HEK293 (cell line): ENCODE measurements at regions not wholly inside any gene's neighbourhood (a gene's known extent, or its start where the extent isn't known, plus 50 kb on each side); places are given as distances from the start of the nearest gene placed in this dataset.

Experiments
- CTCF ChIA-PET: fragments of 350-600 bp; formaldehyde crosslinking; extraction: SDS; loops from one replicate; lab custom pipeline; 2021; ENCODE audit warnings: antibody characterized with exemption; lab: Yijun Ruan, JAX
- POLR2A ChIA-PET: fragments of 300-600 bp; formaldehyde crosslinking; extraction: SDS; loops from one replicate; lab custom pipeline; 2020; ENCODE audit warnings: antibody characterized with exemption, inconsistent platforms; lab: Yijun Ruan, JAX
- H3K27ac ChIP-seq: fragments of 200-500 bp; sonication (Bioruptor generic); 2 replicates; pipeline ENCODE4 v1.5.1; 2014; ENCODE audit warnings: low read depth, low read length, control low read depth, inconsistent platforms; ENCODE audit errors: extremely low read depth
- H3K36me3 ChIP-seq, 2 experiments: fragments of 200-500 bp in 1 of 2; sonication (Bioruptor generic) in 1 of 2; 1 replicate in 1 of 2; 2 replicates in 1 of 2; pipeline ENCODE4 v1.5.1; 2014 to 2017; ENCODE audit warnings: inconsistent platforms in 2 of 2, low read length in 2 of 2; ENCODE audit not compliant: control insufficient read depth in 2 of 2, insufficient read depth in 1 of 2
- H3K4me1 ChIP-seq: fragments of 200-500 bp; sonication (Bioruptor generic); 2 replicates; pipeline ENCODE4 v1.5.1; 2014; ENCODE audit warnings: mild to moderate bottlenecking, low read length, inconsistent platforms; ENCODE audit not compliant: control insufficient read depth, insufficient read depth
- H3K4me3 ChIP-seq: 2 replicates; pipeline ENCODE4 v1.5.1; 2011; ENCODE audit warnings: low read depth, mild to moderate bottlenecking, control low read depth, low read length, moderate library complexity
- H3K9me3 ChIP-seq: fragments of 200-500 bp; sonication (Bioruptor generic); 2 replicates; pipeline ENCODE4 v1.5.1; 2014; ENCODE audit warnings: low read depth, low read length, inconsistent platforms; ENCODE audit not compliant: control insufficient read depth, insufficient read depth
- RBAK ChIP-seq: fragments of 450-650 bp; formaldehyde crosslinking; IDR thresholded peaks from 2 replicates; pipeline ENCODE4 v1.5.1; 2016; ENCODE audit warnings: missing biosample characterization, missing genetic modification characterization
- SCRT2 ChIP-seq: fragments of 450-650 bp; formaldehyde crosslinking; IDR thresholded peaks from 2 replicates; pipeline ENCODE4 v1.5.1; 2016; ENCODE audit warnings: missing biosample characterization, missing genetic modification characterization
- SETDB1 ChIP-seq: IDR thresholded peaks from one replicate; pipeline ENCODE4 v1.6.1; 2017; ENCODE audit warnings: mild to moderate bottlenecking, low read length, moderate library complexity, mixed read lengths; ENCODE audit not compliant: insufficient read length
- WT1 ChIP-seq: fragments of 450-650 bp; formaldehyde crosslinking; IDR thresholded peaks from 2 replicates; pipeline ENCODE4 v1.5.1; 2016; ENCODE audit warnings: missing biosample characterization, missing genetic modification characterization
- ZBTB1 ChIP-seq: fragments of 450-650 bp; formaldehyde crosslinking; IDR thresholded peaks from 2 replicates; pipeline ENCODE4 v1.5.1; 2016; ENCODE audit warnings: missing biosample characterization, missing genetic modification characterization
- ZNF121 ChIP-seq: fragments of 450-650 bp; formaldehyde crosslinking; IDR thresholded peaks from 2 replicates; pipeline ENCODE4 v1.5.1; 2016; ENCODE audit warnings: missing biosample characterization, missing genetic modification characterization
- ZNF133 ChIP-seq: fragments of 450-650 bp; formaldehyde crosslinking; IDR thresholded peaks from 2 replicates; pipeline ENCODE4 v1.5.1; 2016; ENCODE audit warnings: missing biosample characterization, missing genetic modification characterization
- ZNF175 ChIP-seq: fragments of 450-650 bp; formaldehyde crosslinking; IDR thresholded peaks from 2 replicates; pipeline ENCODE4 v1.5.1; 2016; ENCODE audit warnings: missing biosample characterization, missing genetic modification characterization
- ZNF19 ChIP-seq: fragments of 450-650 bp; formaldehyde crosslinking; IDR thresholded peaks from 2 replicates; pipeline ENCODE4; 2016; ENCODE audit warnings: missing biosample characterization, missing genetic modification characterization, low read depth
- ZNF211 ChIP-seq: fragments of 450-650 bp; formaldehyde crosslinking; IDR thresholded peaks from 2 replicates; pipeline ENCODE4 v1.5.1; 2016; ENCODE audit warnings: low read depth, missing biosample characterization, missing genetic modification characterization
- ZNF274 ChIP-seq, 2 experiments: fragments of 200-500 bp in 1 of 2; fragments of 450-650 bp in 1 of 2; sonication (Bioruptor generic) in 1 of 2; formaldehyde crosslinking in 1 of 2; IDR thresholded peaks; 2 replicates each; pipeline versions ENCODE4 v1.5.1 to v1.6.1; 2014 to 2016; ENCODE audit warnings: borderline replicate concordance in 1 of 2, inconsistent platforms in 1 of 2, low read length in 1 of 2, missing biosample characterization in 1 of 2, missing genetic modification characterization in 1 of 2
- ZNF394 ChIP-seq: fragments of 450-650 bp; formaldehyde crosslinking; IDR thresholded peaks from 2 replicates; pipeline ENCODE4 v1.5.1; 2016; ENCODE audit warnings: missing biosample characterization, missing genetic modification characterization, mild to moderate bottlenecking, moderate library complexity, borderline replicate concordance
- ZNF404 ChIP-seq: fragments of 450-650 bp; formaldehyde crosslinking; IDR thresholded peaks from 2 replicates; pipeline ENCODE4 v1.5.1; 2017; ENCODE audit warnings: missing biosample characterization, missing genetic modification characterization
- ZNF433 ChIP-seq: fragments of 450-650 bp; formaldehyde crosslinking; IDR thresholded peaks from 2 replicates; pipeline ENCODE4 v1.5.1; 2016; ENCODE audit warnings: missing biosample characterization, missing genetic modification characterization, low read depth
- ZNF544 ChIP-seq: fragments of 450-650 bp; formaldehyde crosslinking; IDR thresholded peaks from 2 replicates; pipeline ENCODE4 v1.5.0; 2017; ENCODE audit warnings: missing biosample characterization, missing genetic modification characterization
- ZNF548 ChIP-seq: fragments of 450-650 bp; formaldehyde crosslinking; IDR thresholded peaks from 2 replicates; pipeline ENCODE4 v1.5.1; 2016; ENCODE audit warnings: missing biosample characterization, missing genetic modification characterization
- ZNF560 ChIP-seq: fragments of 450-650 bp; formaldehyde crosslinking; IDR thresholded peaks from 2 replicates; pipeline ENCODE4 v1.5.1; 2017; ENCODE audit warnings: missing biosample characterization, missing genetic modification characterization, borderline replicate concordance
- ZNF561 ChIP-seq: fragments of 450-650 bp; IDR thresholded peaks from 2 replicates; pipeline ENCODE4 v1.5.1; 2018; ENCODE audit warnings: missing biosample characterization, missing genetic modification characterization, borderline replicate concordance
- ZNF610 ChIP-seq: fragments of 450-650 bp; formaldehyde crosslinking; IDR thresholded peaks from 2 replicates; pipeline ENCODE4 v1.5.1; 2016; ENCODE audit warnings: missing biosample characterization, missing genetic modification characterization, borderline replicate concordance
- ZNF701 ChIP-seq: fragments of 450-650 bp; formaldehyde crosslinking; IDR thresholded peaks from 2 replicates; pipeline ENCODE4 v1.5.1; 2016; ENCODE audit warnings: missing biosample characterization, missing genetic modification characterization
- ZNF830 ChIP-seq: fragments of 450-650 bp; IDR thresholded peaks from 2 replicates; pipeline ENCODE4 v1.5.0; 2018; ENCODE audit warnings: missing biosample characterization, missing genetic modification characterization, low read depth, mild to moderate bottlenecking, moderate library complexity
- TF ChIP-seq, protein P1 (sequence below): fragments of 450-650 bp; formaldehyde crosslinking; IDR thresholded peaks from 2 replicates; pipeline ENCODE4 v1.5.1; 2016; ENCODE audit warnings: missing biosample characterization, missing genetic modification characterization
- TF ChIP-seq, protein P2 (sequence below): IDR thresholded peaks from 2 replicates; pipeline ENCODE4 v1.6.1; 2011; ENCODE audit warnings: mild to moderate bottlenecking, low read depth, low read length, borderline replicate concordance
- TF ChIP-seq, protein P3 (sequence below): fragments of 450-650 bp; formaldehyde crosslinking; IDR thresholded peaks from 2 replicates; pipeline ENCODE4 v1.5.1; 2016; ENCODE audit warnings: missing biosample characterization, missing genetic modification characterization
- TF ChIP-seq, protein P4 (sequence below): fragments of 450-650 bp; formaldehyde crosslinking; IDR thresholded peaks from 2 replicates; pipeline ENCODE4 v1.5.1; 2016; ENCODE audit warnings: missing biosample characterization, missing genetic modification characterization
- TF ChIP-seq, protein P5 (sequence below): fragments of 450-650 bp; formaldehyde crosslinking; IDR thresholded peaks from 2 replicates; pipeline ENCODE4 v1.5.1; 2017; ENCODE audit warnings: missing biosample characterization, mild to moderate bottlenecking, missing genetic modification characterization, moderate library complexity

DNA sequence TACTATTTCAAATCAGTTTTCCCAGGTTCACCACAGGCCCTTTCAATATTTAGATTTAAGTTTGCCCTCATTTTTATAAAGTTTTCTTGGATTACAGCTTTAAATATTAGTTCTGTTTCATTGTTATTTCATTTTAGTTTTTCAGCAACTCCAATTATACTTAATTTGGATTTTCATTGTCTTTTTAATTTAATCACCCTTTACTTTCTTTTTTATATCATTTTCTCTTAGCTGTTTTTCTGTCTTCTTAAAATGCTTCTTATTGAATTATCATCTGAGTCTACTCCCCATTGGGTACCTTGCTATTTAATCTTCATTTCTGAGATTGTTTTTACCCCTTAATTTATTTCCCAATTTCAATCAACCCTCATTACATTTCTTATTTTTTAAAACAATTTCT lies 160.4 kb downstream of the PAPSS1 start:
- ChIA-PET CTCF (interaction anchor here (0.6 kb wide), 1 partner anchor 119 kb away, joined by 6 read pairs; no protein-coding TSS in a partner anchor), POLR2A (no interaction called here)
- no peaks in the 10 kb centered on the region for H3K4me1 ChIP-seq
- H3K36me3 ChIP-seq: no peaks in the 10 kb centered on the region
- H3K27ac ChIP-seq: no peak overlapping the region
- no peak overlapping the region for H3K4me3 ChIP-seq
- no peak for TF ChIP-seq ZNF121 (tag by site-specific recombination)
- TF ChIP-seq, protein P1, sequence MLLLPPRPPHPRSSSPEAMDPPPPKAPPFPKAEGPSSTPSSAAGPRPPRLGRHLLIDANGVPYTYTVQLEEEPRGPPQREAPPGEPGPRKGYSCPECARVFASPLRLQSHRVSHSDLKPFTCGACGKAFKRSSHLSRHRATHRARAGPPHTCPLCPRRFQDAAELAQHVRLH: no peak
- TF ChIP-seq ZNF133 (tag by site-specific recombination): peak; percentile 95
- peak; percentile 56 for TF ChIP-seq SETDB1
- TF ChIP-seq, all 188 proteins: peak for 2
- H3K9me3 ChIP-seq: no peaks in the 10 kb centered on the region

DNA sequence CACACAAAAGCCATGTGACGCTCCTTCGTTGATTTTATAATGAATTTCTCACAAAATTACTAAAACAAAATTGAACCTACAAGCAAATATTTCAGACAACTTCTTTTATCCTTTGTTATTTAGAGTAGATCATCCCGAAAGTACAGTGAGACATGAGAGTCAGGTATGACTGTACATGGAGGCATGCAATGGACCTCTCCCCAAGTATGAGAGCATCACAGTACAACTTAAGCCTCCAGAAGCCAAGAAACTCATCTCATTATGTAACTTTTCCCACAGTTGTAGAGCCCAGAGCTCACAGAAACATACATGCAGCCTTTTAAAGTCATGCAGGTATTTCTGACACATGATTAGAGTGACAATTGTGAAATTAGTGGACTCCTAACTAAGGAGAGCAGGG lies 167.7 kb downstream of the PAPSS1 start:
- Histone ChIP-seq H3K27ac (no peak overlapping the region), H3K4me1 (no peaks in the 10 kb centered on the region), H3K4me3 (no peak overlapping the region), H3K36me3 (no peaks in the 10 kb centered on the region), H3K9me3 (no peaks in the 10 kb centered on the region)
- TF ChIP-seq ZNF701 (tag by site-specific recombination) (no peak), SCRT2 (tag by site-specific recombination) (no peak), ZNF274 (IDR thresholded peaks at IDR 0.05; ENCODE audit: low read length) (no peak), ZNF274 (tag by site-specific recombination; IDR thresholded peaks at IDR 0.05; ENCODE audit: borderline replicate concordance) (no peak), ZNF19 (no peak), ZNF548 (tag by site-specific recombination) (no peak), ZNF211 (tag by site-specific recombination) (no peak), ZNF561 (no peak), ZNF560 (tag by site-specific recombination) (no peak), ZNF544 (tag by site-specific recombination) (no peak), ZNF394 (no peak), ZNF610 (no peak), ZBTB1 (tag by site-specific recombination) (no peak)
- ChIA-PET POLR2A (no interaction called here), CTCF (no interaction called here)

DNA sequence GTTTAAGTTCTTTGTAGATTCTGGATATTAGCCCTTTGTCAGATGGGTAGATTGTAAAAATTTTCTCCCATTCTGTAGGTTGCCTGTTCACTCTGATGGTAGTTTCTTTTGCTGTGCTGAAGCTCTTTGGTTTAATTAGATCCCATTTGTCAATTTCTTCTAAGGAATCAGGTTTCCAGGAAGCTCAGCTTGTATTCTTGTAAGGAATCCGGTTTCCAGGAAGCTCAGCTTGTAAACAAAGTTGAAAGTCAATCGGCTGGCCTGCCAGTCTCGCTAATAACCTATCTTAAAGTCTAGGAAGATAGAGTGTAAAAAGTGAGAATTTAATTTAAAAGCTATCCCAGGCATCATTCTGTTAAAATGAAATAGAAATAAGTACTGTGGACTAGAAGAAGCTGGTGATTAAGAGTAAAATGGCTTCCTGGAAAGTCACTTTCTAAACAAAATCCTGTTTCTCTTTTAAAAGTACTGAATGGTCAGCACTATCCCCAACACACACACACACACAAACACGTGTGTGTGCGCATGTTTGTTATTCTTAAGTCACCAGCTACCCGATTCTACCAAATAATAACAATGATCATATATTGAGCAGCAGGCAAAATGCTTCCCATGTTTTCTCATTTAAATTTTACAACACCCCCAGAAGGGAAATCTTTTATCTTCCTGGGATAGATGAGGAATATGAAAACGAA lies 171.7 kb downstream of the PAPSS1 start:
- POLR2A ChIA-PET: no interaction called here
- H3K4me1 ChIP-seq: no peaks in the 10 kb centered on the region
- no peaks in the 10 kb centered on the region for H3K9me3 ChIP-seq
- H3K27ac ChIP-seq: no peak overlapping the region
- H3K36me3 ChIP-seq: no peaks in the 10 kb centered on the region
- H3K4me3 ChIP-seq: no peak overlapping the region
- CTCF ChIA-PET: interaction anchor here (0.7 kb wide), 1 partner anchor 31 kb away, joined by 3 read pairs; no protein-coding TSS in a partner anchor
- TF ChIP-seq ZNF433 (tag by site-specific recombination) (no peak), ZNF175 (no peak), WT1 (tag by site-specific recombination) (no peak), ZNF830 (tag by site-specific recombination) (no peak), RBAK (tag by site-specific recombination) (no peak), ZNF404 (tag by site-specific recombination) (no peak), ZNF561 (no peak)
- TF ChIP-seq, protein P2, sequence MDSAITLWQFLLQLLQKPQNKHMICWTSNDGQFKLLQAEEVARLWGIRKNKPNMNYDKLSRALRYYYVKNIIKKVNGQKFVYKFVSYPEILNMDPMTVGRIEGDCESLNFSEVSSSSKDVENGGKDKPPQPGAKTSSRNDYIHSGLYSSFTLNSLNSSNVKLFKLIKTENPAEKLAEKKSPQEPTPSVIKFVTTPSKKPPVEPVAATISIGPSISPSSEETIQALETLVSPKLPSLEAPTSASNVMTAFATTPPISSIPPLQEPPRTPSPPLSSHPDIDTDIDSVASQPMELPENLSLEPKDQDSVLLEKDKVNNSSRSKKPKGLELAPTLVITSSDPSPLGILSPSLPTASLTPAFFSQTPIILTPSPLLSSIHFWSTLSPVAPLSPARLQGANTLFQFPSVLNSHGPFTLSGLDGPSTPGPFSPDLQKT: no peak
- TF ChIP-seq, protein P3, sequence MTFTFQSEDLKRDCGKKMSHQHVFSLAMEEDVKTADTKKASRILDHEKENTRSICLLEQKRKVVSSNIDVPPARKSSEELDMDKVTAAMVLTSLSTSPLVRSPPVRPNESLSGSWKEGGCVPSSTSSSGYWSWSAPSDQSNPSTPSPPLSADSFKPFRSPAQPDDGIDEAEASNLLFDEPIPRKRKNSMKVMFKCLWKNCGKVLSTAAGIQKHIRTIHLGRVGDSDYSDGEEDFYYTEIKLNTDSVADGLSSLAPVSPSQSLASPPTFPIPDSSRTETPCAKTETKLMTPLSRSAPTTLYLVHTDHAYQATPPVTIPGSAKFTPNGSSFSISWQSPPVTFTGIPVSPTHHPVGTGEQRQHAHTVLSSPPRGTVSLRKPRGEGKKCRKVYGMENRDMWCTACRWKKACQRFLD (tag by site-specific recombination): no peak
- TF ChIP-seq, protein P4, sequence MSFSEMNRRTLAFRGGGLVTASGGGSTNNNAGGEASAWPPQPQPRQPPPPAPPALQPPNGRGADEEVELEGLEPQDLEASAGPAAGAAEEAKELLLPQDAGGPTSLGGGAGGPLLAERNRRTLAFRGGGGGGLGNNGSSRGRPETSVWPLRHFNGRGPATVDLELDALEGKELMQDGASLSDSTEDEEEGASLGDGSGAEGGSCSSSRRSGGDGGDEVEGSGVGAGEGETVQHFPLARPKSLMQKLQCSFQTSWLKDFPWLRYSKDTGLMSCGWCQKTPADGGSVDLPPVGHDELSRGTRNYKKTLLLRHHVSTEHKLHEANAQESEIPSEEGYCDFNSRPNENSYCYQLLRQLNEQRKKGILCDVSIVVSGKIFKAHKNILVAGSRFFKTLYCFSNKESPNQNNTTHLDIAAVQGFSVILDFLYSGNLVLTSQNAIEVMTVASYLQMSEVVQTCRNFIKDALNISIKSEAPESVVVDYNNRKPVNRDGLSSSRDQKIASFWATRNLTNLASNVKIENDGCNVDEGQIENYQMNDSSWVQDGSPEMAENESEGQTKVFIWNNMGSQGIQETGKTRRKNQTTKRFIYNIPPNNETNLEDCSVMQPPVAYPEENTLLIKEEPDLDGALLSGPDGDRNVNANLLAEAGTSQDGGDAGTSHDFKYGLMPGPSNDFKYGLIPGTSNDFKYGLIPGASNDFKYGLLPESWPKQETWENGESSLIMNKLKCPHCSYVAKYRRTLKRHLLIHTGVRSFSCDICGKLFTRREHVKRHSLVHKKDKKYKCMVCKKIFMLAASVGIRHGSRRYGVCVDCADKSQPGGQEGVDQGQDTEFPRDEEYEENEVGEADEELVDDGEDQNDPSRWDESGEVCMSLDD (tag by site-specific recombination): no peak
- TF ChIP-seq, protein P5, sequence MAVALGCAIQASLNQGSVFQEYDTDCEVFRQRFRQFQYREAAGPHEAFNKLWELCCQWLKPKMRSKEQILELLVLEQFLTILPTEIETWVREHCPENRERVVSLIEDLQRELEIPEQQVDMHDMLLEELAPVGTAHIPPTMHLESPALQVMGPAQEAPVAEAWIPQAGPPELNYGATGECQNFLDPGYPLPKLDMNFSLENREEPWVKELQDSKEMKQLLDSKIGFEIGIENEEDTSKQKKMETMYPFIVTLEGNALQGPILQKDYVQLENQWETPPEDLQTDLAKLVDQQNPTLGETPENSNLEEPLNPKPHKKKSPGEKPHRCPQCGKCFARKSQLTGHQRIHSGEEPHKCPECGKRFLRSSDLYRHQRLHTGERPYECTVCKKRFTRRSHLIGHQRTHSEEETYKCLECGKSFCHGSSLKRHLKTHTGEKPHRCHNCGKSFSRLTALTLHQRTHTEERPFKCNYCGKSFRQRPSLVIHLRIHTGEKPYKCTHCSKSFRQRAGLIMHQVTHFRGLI (tag by site-specific recombination): no peak
